Astrocyte (in vitro differentiated cells and primary cell): ENCODE measurements at regions not wholly inside any gene's neighbourhood (a gene's known extent, or its start where the extent isn't known, plus 50 kb on each side); places are given as distances from the start of the nearest gene placed in this dataset.
"Not testable (repeated sequence)": the region's sequence is repeated elsewhere in the genome, so short reads cannot be mapped to it uniquely, and the experiment has no call there.

Experiments used
- CTCF ChIP-seq: IDR thresholded peaks from 2 replicates; pipeline ENCODE4 v1.5.1; 2011; ENCODE audit warnings: low read depth, mild to moderate bottlenecking, inconsistent platforms, low read length, moderate library complexity; ENCODE audit not compliant: insufficient read depth
- EZH2 ChIP-seq: IDR thresholded peaks from 2 replicates; pipeline ENCODE4 v1.6.1; 2012; ENCODE audit warnings: mild to moderate bottlenecking, low read length, inconsistent platforms; ENCODE audit not compliant: insufficient read depth

- TF ChIP-seq CTCF, EZH2: not testable (repeated sequence)
Measured at GRCh38 chr10:53338199-53338598, 565.6 kb upstream of the MBL2 start.
